Hepatocyte (in vitro differentiated cells): ENCODE measurements at regions not wholly inside any gene's neighbourhood (a gene's known extent, or its start where the extent isn't known, plus 50 kb on each side); places are given as distances from the start of the nearest gene placed in this dataset.

Source experiments
- DNase-seq: peaks from one replicate; pipeline ENCODE4 v3.0.0-alpha.2; 2016; ENCODE audit warnings: low spot score
- H2AFZ ChIP-seq: fragments of 200-600 bp; sonication (generic); 2 replicates; pipeline ENCODE4 v1.6.0; 2016; ENCODE audit warnings: antibody characterized with exemption, mild to moderate bottlenecking
- H3K27ac ChIP-seq: fragments of 200-600 bp; sonication (generic); 2 replicates; pipeline ENCODE4 v1.5.1; 2016; ENCODE audit warnings: mild to moderate bottlenecking
- H3K27me3 ChIP-seq: fragments of 200-600 bp; sonication (generic); 2 replicates; pipeline ENCODE4 v1.6.1; 2016
- H3K36me3 ChIP-seq: fragments of 200-600 bp; sonication (generic); replicated peaks from 2 replicates; pipeline ENCODE4 v1.5.1; 2016; ENCODE audit warnings: low read depth; ENCODE audit not compliant: insufficient read depth
- H3K4me1 ChIP-seq: fragments of 200-600 bp; sonication (generic); 2 replicates; pipeline ENCODE4 v1.5.1; 2016; ENCODE audit warnings: mild to moderate bottlenecking, moderate library complexity; ENCODE audit not compliant: insufficient read depth
- H3K4me2 ChIP-seq: fragments of 200-600 bp; sonication (generic); 2 replicates; pipeline ENCODE4 v1.6.0; 2016
- H3K4me3 ChIP-seq: fragments of 200-600 bp; sonication (generic); 2 replicates; pipeline ENCODE4 v1.5.1; 2016; ENCODE audit warnings: mild to moderate bottlenecking
- H3K79me2 ChIP-seq: fragments of 200-600 bp; sonication (generic); 2 replicates; pipeline ENCODE4 v1.6.0; 2017; ENCODE audit warnings: mild to moderate bottlenecking
- H3K9me2 ChIP-seq: fragments of 200-600 bp; sonication (generic); replicated peaks from 2 replicates; pipeline ENCODE4 v1.6.0; 2017; ENCODE audit warnings: mild to moderate bottlenecking; ENCODE audit not compliant: insufficient read depth
- H3K9me3 ChIP-seq: fragments of 200-600 bp; sonication (generic); 2 replicates; pipeline ENCODE4 v1.5.1; 2016; ENCODE audit warnings: low read depth, mild to moderate bottlenecking
- H4K20me1 ChIP-seq: fragments of 200-600 bp; sonication (generic); 2 replicates; pipeline ENCODE4 v1.6.0; 2016; ENCODE audit warnings: mild to moderate bottlenecking; ENCODE audit not compliant: insufficient read depth, poor library complexity, severe bottlenecking
- EZH2 ChIP-seq: fragments of 200-600 bp; sonication (generic); IDR thresholded peaks from 2 replicates; pipeline ENCODE4 v1.6.1; 2016; ENCODE audit warnings: antibody characterized with exemption, mild to moderate bottlenecking, borderline replicate concordance
- EZH2phosphoT487 ChIP-seq: fragments of 200-600 bp; sonication (generic); IDR thresholded peaks from one replicate; pipeline ENCODE4 v1.6.1; 2018; ENCODE audit warnings: antibody characterized with exemption, mild to moderate bottlenecking, low read depth, moderate library complexity; ENCODE audit not compliant: unreplicated experiment, severe bottlenecking
- WGBS: methylation state at CpG from one replicate; pipeline ENCODE4 v1.1.6; 2016; ENCODE audit warnings: low lambda C conversion rate; ENCODE audit errors: missing lambda C conversion rate; 5-methylcytosine and 5-hydroxymethylcytosine counted together
- TF ChIP-seq, protein P1 (sequence below): fragments of 200-600 bp; sonication (generic); IDR thresholded peaks from 2 replicates; pipeline ENCODE4 v1.5.1; 2016; ENCODE audit warnings: antibody characterized with exemption, mild to moderate bottlenecking; ENCODE audit not compliant: poor library complexity

DNA sequence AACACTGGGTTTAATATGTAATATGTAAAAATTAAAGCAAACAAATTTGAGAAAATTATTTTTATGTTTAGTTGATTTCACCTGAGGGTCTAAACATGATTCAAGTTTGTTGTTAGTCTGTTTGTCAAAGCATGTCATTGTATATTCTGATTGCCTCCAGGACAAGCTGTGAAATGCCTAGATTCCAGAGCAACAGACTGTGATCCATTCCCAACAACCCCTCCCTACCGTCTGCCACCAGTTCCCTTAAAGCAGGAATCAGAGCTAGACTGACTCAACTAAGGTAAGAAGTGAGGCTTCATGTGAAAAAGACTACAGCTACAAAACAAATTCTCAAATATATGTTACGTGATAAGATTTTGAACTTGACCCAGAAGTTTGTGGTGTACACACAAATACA is 304.2 kb downstream of the RAB38 start:
- Histone ChIP-seq H2AFZ (no peak overlapping the region), H4K20me1 (no peaks in the 10 kb centered on the region), H3K4me3 (no peak overlapping the region), H3K79me2 (no peaks in the 10 kb centered on the region), H3K36me3 (no peaks in the 10 kb centered on the region), H3K27me3 (no peaks in the 10 kb centered on the region), H3K27ac (no peak overlapping the region), H3K4me1 (no peaks in the 10 kb centered on the region), H3K9me2 (no peaks in the 10 kb centered on the region), H3K4me2 (no peak overlapping the region), H3K9me3 (no peaks in the 10 kb centered on the region)
- no peak for DNase-seq
- no peak for TF ChIP-seq EZH2
- TF ChIP-seq, protein P1, sequence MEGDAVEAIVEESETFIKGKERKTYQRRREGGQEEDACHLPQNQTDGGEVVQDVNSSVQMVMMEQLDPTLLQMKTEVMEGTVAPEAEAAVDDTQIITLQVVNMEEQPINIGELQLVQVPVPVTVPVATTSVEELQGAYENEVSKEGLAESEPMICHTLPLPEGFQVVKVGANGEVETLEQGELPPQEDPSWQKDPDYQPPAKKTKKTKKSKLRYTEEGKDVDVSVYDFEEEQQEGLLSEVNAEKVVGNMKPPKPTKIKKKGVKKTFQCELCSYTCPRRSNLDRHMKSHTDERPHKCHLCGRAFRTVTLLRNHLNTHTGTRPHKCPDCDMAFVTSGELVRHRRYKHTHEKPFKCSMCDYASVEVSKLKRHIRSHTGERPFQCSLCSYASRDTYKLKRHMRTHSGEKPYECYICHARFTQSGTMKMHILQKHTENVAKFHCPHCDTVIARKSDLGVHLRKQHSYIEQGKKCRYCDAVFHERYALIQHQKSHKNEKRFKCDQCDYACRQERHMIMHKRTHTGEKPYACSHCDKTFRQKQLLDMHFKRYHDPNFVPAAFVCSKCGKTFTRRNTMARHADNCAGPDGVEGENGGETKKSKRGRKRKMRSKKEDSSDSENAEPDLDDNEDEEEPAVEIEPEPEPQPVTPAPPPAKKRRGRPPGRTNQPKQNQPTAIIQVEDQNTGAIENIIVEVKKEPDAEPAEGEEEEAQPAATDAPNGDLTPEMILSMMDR = no peak
- no peak for TF ChIP-seq EZH2phosphoT487
- 76% methylated on average over 2 of the region's 2 CpGs for WGBS

DNA sequence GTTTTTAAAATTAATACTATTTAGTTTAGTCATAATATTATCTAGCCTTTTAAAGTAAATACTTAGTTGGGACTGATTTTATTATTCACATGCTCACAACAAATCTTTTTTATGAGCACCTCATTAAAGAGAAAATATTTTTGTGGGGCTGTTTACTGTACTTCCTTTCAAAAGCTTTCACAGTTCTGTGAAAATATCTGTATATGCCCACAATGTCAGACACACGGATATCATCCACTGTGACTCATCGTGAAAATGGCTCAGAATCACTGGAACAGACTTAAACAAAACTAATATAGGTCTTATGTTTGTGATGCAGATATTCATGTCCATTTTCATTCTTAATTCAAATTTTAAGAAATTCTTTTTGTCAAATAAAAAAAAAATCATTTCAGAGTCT is 305.2 kb downstream of the RAB38 start:
- H3K27me3 ChIP-seq = no peaks in the 10 kb centered on the region
- no peaks in the 10 kb centered on the region for H3K4me1 ChIP-seq
- no peaks in the 10 kb centered on the region for H3K36me3 ChIP-seq
- H2AFZ ChIP-seq = no peak overlapping the region
- H3K4me3 ChIP-seq = no peak overlapping the region
- no peaks in the 10 kb centered on the region for H4K20me1 ChIP-seq
- no peaks in the 10 kb centered on the region for H3K79me2 ChIP-seq
- no peak for TF ChIP-seq EZH2phosphoT487
- TF ChIP-seq, protein P1 = no peak
- no peak for TF ChIP-seq EZH2
- no peak overlapping the region for H3K27ac ChIP-seq
- 56% methylated on average over 2 of the region's 2 CpGs for WGBS
- no peaks in the 10 kb centered on the region for H3K9me3 ChIP-seq
- H3K9me2 ChIP-seq = no peaks in the 10 kb centered on the region
- DNase-seq = no peak
- H3K4me2 ChIP-seq = no peak overlapping the region

GRCh38 chr11:87866951-87867350 is 308.3 kb downstream of the RAB38 start:
- DNase-seq = no peak
- Histone ChIP-seq H3K4me2 (no peak overlapping the region), H3K9me2 (no peaks in the 10 kb centered on the region), H3K27ac (no peak overlapping the region), H4K20me1 (no peaks in the 10 kb centered on the region), H3K27me3 (no peaks in the 10 kb centered on the region), H3K4me1 (no peaks in the 10 kb centered on the region), H3K36me3 (no peaks in the 10 kb centered on the region), H3K9me3 (no peaks in the 10 kb centered on the region), H2AFZ (no peak overlapping the region), H3K4me3 (no peak overlapping the region), H3K79me2 (no peaks in the 10 kb centered on the region)
- 73% methylated on average over 1 of the region's 1 CpG for WGBS
- TF ChIP-seq EZH2 = no peak

- no peak for DNase-seq
- Histone ChIP-seq H3K4me1 (no peaks in the 10 kb centered on the region), H3K27ac (no peak overlapping the region), H4K20me1 (no peaks in the 10 kb centered on the region), H3K4me2 (no peak overlapping the region), H3K27me3 (no peaks in the 10 kb centered on the region), H3K9me3 (no peaks in the 10 kb centered on the region), H3K4me3 (no peak overlapping the region), H2AFZ (no peak overlapping the region), H3K79me2 (no peaks in the 10 kb centered on the region), H3K9me2 (no peaks in the 10 kb centered on the region), H3K36me3 (no peaks in the 10 kb centered on the region)
- 72% methylated on average over 4 of the region's 4 CpGs for WGBS
- TF ChIP-seq, protein P1 = no peak
- TF ChIP-seq EZH2 (no peak), EZH2phosphoT487 (no peak)
Observed at GRCh38 chr11:87861030-87861429, 314.2 kb downstream of the RAB38 start.
